GM19372 (cell line): ENCODE measurements at regions not wholly inside any gene's neighbourhood (a gene's known extent, or its start where the extent isn't known, plus 50 kb on each side); places are given as distances from the start of the nearest gene placed in this dataset.
"Not testable (repeated sequence)": the region's sequence is repeated elsewhere in the genome, so short reads cannot be mapped to it uniquely, and the experiment has no call there.

Experiments
- ATAC-seq: cut with Tn5 transposase; IDR thresholded peaks from one replicate; pipeline ENCODE4 v1.9.1; 2021; ENCODE audit warnings: mild to moderate bottlenecking, low read depth, moderate library complexity; ENCODE audit not compliant: unreplicated experiment

DNA sequence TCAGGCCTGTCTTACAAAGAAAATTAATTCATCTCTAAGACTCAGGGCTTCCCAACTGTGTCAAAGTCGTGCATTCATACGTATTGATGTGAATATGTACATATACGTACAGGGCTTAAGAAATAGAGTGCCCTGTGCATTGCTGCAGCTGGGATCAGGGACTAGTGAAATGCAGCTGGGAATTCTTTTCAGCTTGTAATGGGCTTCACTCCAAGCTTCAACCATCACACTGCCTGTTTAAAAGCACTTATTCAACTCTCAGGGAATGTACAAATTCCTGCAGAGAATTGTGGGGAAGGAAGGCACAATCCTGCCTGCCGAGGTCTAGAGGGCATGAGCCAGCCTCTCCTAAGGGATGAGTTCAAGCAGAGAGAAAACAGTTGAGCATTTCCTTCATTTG, 59.6 kb upstream of the MAN2A1 start:
- no peak for ATAC-seq

DNA sequence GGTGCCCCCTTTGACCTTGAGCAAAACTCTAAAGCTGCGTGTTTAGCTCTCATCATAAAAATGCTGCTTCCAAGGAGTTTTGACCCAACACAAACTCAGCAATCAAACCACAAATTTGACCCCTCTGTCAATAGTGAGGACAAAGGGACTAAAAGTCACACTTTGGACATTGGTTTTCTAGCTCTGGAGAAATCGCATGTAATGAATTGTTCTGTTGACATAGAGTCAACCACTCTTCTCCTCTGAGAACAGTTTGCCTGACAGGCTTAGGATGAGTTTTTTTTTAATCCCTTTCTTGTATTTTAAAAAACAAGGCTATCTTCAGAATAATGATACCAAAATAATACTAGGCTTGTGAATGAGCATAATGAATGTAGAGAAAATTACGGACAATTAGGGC, 61.1 kb upstream of the MAN2A1 start:
- no peak for ATAC-seq

GRCh38 chr5:109621266-109621665, 68.5 kb upstream of the MAN2A1 start:
- ATAC-seq: not testable (repeated sequence)

DNA sequence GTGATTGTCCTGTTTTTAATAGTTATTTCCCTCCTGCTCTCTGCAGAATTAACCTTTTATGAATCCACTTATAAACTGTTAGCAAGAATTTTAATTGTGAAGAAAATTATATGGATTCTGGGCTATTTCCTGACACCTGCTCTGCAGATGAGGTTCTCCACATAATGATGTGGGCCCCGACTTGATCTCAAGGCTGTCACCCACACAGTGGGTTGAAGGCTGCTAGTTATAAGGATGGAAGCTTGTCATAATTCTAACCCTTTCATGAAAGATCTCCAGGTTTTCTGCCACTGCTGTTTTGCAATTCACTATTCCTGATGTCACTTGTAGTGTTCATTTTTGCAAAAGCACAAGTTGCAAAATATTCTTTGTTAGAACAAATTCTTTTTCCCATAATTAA, 69.1 kb upstream of the MAN2A1 start:
- no peak for ATAC-seq

GRCh38 chr5:109619606-109620005, 70.1 kb upstream of the MAN2A1 start:
- ATAC-seq: no peak

DNA sequence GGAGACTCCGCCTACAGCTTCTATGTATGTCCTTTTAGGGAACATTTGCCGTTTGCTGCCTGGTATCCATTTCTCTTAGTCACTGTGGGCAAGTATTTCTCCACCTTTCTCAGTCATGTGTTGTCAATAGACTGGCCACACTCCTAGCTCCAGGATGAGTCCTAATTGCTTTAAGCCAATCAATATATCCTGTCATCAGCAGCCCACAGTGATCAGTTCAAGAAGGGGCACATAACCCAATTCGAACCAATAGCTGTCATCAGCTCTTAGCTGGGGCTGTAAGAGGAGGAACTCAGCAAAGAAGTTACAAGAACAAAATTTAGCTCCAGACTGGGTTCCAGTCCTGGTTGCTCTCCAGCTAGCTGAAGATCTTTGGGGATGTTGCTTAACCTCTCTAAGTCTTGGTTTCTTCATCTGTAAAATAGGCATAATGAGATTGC, 70.7 kb upstream of the MAN2A1 start:
- no peak for ATAC-seq

- ATAC-seq: no peak
These were observed 74.7 kb upstream of the MAN2A1 start for GRCh38 chr5:109614981-109615380.

DNA sequence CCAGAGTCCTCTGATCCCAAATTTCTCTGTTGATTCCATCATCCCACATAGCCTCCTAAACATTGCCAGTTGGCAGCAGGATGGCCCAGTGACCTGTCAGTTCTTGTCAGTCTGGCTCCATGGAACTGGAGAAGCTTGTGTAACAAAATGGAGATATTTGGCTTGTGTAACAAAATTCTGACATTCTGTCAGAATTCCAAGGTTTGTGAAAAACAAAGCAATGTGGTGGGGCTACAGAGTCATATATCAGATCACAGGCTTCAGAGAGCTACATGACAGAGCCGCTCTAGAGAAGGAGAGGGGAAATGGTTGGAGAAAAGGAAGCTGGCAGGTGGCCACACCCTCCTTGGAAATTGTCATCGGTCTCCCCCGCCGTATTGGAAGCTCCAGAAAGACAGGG, 75.4 kb upstream of the MAN2A1 start:
- ATAC-seq: no peak

- ATAC-seq: no peak
These were observed 77.3 kb upstream of the MAN2A1 start for GRCh38 chr5:109612278-109612905.

DNA sequence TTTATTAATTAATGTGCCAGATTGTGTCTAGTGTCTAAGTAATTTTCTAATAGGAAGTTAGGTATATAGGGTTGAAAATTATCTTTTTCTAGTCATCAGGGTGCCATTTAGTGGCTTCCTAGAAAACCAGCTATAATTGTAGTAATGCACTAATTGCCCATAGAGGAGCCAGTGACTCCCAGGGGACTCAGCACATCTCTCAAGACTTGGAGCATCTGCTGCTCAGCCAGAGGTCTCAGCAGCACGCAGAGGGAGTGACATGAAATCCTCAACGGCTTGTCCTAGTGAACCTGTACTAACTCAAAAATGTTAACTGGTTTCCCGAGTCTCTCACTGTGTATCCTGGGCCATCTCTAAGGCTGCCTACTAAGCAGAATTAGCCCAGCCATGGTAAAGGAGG, 78.2 kb upstream of the MAN2A1 start:
- no peak for ATAC-seq

- ATAC-seq: no peak
These were observed 78.7 kb upstream of the MAN2A1 start for GRCh38 chr5:109611061-109611460.

DNA sequence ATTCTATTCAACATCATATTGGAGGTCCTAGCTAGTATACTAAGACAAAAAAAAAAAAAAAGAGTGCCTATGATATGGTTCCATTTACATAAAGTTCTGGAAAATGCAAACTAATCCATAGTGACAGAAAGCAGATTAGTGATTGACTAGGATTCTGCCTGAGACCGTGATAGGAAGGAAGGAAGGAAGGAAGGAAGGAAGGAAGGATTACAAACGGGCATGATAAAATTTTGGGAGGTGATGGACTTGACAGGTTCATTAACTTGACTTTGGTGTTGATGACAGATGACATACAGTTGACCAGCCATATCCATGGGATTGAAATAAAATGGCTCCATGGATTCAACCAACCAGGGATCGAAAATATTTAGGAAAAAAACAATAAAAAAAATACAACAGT, 79.1 kb upstream of the MAN2A1 start:
- no peak for ATAC-seq

DNA sequence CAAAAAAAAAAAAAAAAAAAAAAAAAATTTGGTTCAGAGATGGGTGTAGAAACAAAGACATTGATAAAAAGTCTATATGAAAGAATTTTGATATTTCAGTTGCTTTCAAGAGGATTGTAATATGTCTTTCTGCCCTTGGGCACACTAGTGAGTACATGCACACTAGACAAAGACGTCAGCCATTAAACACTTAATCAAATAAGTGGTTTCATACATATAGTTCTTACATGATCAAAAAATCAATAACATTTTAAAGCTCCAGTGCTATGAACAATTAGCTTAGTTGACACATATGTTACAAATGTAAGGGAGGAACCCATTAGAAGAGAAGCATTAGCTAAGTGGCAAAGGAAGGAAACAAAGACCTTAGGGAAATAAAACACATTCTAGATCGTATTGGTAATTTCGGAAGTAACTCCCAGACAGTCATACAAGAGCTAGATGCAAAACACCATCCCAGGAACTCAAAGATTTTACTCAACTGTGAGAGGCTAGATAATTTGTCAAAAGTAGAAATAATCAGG, 84.5 kb upstream of the MAN2A1 start:
- no peak for ATAC-seq

DNA sequence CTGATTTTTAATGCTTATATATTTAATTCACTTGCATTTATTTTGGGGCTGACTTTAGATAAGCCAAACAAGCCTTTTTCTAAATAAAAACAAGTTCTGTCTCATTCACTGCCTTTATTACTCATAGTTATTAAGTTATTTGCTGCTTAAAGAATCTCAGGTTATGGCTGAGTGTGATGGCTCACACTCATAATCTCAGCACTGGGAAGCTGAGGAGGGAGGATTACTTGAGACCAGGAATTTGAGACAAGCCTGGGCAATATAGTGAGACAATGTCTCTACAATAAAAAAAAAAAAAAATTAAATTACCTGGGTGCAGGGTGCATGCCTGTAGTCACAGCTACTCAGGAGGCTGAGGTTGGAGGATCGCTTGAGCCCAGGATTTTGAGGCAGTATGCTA, 85.0 kb upstream of the MAN2A1 start:
- ATAC-seq: no peak

- ATAC-seq: no peak
These were observed 88.0 kb upstream of the MAN2A1 start for GRCh38 chr5:109601736-109602135.

GRCh38 chr5:109597893-109598292, 91.8 kb upstream of the MAN2A1 start:
- ATAC-seq: no peak

DNA sequence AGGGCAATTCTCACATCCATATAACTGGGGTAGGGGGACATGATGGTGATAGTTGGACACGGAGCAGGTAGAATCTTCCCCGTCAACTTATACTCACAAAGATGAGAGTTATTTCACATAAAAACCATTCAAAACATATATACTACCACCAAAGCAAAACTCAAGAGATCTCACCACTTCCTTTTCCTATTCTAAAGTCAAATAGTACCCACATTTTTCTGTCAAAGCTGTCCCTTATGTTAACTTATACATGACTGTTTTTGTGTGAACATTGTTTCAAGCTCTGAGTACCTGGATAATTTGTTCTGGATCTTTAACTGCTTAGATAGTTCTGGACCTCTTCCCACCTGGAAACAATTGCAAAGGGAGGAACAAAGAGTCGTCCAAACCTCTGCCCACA, 95.5 kb upstream of the MAN2A1 start:
- no peak for ATAC-seq

DNA sequence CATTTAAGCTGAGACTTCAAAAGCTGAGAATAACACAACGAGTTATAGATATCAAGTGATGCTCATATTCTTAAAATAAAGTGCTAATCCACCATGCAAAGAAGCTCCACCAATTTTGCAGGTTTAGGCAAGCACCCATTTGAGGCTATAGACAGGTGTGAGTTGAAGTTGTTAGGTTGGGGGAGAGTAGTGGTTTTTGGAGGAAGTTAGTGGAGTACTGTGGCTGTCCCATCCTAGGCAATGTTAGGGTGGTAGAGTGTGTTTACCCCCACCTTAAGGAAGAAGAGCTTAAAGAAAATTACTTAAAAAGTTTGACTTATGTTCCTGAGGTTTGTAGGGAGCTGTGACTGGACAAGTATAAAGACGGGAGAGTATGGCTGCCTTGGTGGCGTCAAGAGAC, 98.9 kb upstream of the MAN2A1 start:
- no peak for ATAC-seq

GRCh38 chr5:109589986-109590385, 99.7 kb upstream of the MAN2A1 start:
- no peak for ATAC-seq

GRCh38 chr5:109589239-109589638, 100.5 kb upstream of the MAN2A1 start:
- no peak for ATAC-seq

GRCh38 chr5:109588281-109589035, 101.3 kb upstream of the MAN2A1 start:
- no peak for ATAC-seq

DNA sequence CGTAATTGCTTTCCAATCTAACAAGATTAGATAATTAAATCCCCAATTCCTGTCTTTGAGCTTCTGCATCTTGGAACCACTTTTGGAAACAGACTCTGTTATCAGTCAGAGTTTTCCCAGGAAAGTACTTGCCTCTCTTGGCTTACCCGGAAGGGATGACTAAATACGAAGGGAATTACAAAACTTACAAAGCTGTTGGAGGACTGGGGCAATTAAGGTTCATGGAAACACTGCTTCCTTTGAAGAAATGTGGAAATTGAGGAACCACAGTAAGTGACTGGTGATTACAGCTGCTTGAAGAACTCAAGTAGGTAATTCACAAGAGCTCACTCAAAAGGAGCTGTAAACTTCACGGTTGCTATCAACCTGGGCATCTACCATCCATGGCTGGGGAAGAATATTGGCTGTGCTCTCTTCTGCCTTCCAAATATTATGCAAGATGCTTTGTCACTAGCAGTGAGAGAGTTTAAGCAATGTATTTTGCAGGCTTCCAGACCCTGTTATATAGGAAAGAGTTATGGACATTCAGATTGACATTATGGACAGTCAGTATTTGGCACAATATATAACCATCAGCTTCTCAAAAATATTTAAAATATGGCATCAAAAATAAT, 104.6 kb upstream of the MAN2A1 start:
- no peak for ATAC-seq
